Mesenchymal stem cell (in vitro differentiated cells and primary cell): ENCODE measurements at regions not wholly inside any gene's neighbourhood (a gene's known extent, or its start where the extent isn't known, plus 50 kb on each side); places are given as distances from the start of the nearest gene placed in this dataset.
A peak's percentile ranks its signal among the peaks of the same experiment; 100 is the strongest.

ENCODE experiments used
- DNase-seq: peaks from one replicate; pipeline ENCODE4 v3.0.0-alpha.2; 2013
- H2AFZ ChIP-seq: one replicate; pipeline ENCODE4 v1.6.1; 2013; ENCODE audit warnings: low read depth, mild to moderate bottlenecking, control low read depth, inconsistent platforms, low read length, moderate library complexity
- H2AK5ac ChIP-seq: 2 replicates; pipeline ENCODE4 v1.6.1; 2013; ENCODE audit warnings: low read length, moderate library complexity, mild to moderate bottlenecking, inconsistent platforms; ENCODE audit not compliant: severe bottlenecking
- H2BK120ac ChIP-seq: one replicate; pipeline ENCODE4 v1.6.1; 2013; ENCODE audit warnings: low read depth, mild to moderate bottlenecking, inconsistent platforms, low read length, moderate library complexity
- H2BK12ac ChIP-seq, 2 experiments: one replicate each; pipeline ENCODE4 v1.6.1; 2013; ENCODE audit warnings: inconsistent platforms in 2 of 2, low read length in 2 of 2, mild to moderate bottlenecking in 2 of 2, moderate library complexity in 2 of 2, control low read depth in 1 of 2
- H2BK15ac ChIP-seq: one replicate; pipeline ENCODE4 v1.6.1; 2013; ENCODE audit warnings: mild to moderate bottlenecking, low read depth, inconsistent platforms; ENCODE audit not compliant: poor library complexity, severe bottlenecking
- H2BK5ac ChIP-seq: 2 replicates; pipeline ENCODE4 v1.6.1; 2013; ENCODE audit warnings: low read depth, mild to moderate bottlenecking, low read length, control low read depth, inconsistent platforms; ENCODE audit not compliant: poor library complexity, severe bottlenecking
- H3K14ac ChIP-seq, 2 experiments: one replicate each; pipeline ENCODE4 v1.6.1; 2013; ENCODE audit warnings: inconsistent platforms in 2 of 2, low read length in 2 of 2, control low read depth in 1 of 2, mild to moderate bottlenecking in 1 of 2, moderate library complexity in 1 of 2
- H3K18ac ChIP-seq, 2 experiments: one replicate each; pipeline ENCODE4 v1.6.1; 2013; ENCODE audit warnings: inconsistent platforms in 2 of 2, low read length in 2 of 2, control low read depth in 1 of 2, low read depth in 1 of 2, mild to moderate bottlenecking in 1 of 2
- H3K23ac ChIP-seq, 2 experiments: one replicate each; pipeline ENCODE4 v1.6.1; 2013; ENCODE audit warnings: inconsistent platforms in 2 of 2, low read length in 2 of 2, mild to moderate bottlenecking in 2 of 2, moderate library complexity in 2 of 2, control low read depth in 1 of 2
- H3K27ac ChIP-seq: 2 replicates; pipeline ENCODE4 v1.5.1; 2013; ENCODE audit warnings: mild to moderate bottlenecking, moderate library complexity, low read length, control low read depth, inconsistent platforms; ENCODE audit not compliant: poor library complexity, severe bottlenecking
- H3K27me3 ChIP-seq, 2 experiments: 2 replicates each; pipeline versions ENCODE4 v1.6.1 to v1.7.0; 2013; ENCODE audit warnings: low read length in 2 of 2, mild to moderate bottlenecking in 2 of 2, moderate library complexity in 2 of 2, control low read depth in 1 of 2, inconsistent platforms in 1 of 2; ENCODE audit not compliant: control insufficient read depth in 1 of 2, insufficient read depth in 1 of 2
- H3K36me3 ChIP-seq, 2 experiments: 2 replicates each; pipeline versions ENCODE4 v1.6.1 to v1.7.0; 2013; ENCODE audit warnings: low read length in 2 of 2, control low read depth in 1 of 2, inconsistent platforms in 1 of 2, low read depth in 1 of 2, mild to moderate bottlenecking in 1 of 2; ENCODE audit not compliant: insufficient read depth in 2 of 2, control insufficient read depth in 1 of 2
- H3K4ac ChIP-seq, 2 experiments: one replicate each; pipeline ENCODE4 v1.6.1; 2013; ENCODE audit warnings: inconsistent platforms in 2 of 2, low read length in 2 of 2, mild to moderate bottlenecking in 2 of 2, moderate library complexity in 2 of 2, control low read depth in 1 of 2, low read depth in 1 of 2
- H3K4me1 ChIP-seq: 2 replicates; pipeline ENCODE4 v1.6.1; 2013; ENCODE audit warnings: low read depth, low read length, control low read depth; ENCODE audit not compliant: control insufficient read depth, insufficient read depth
- H3K4me2 ChIP-seq: 2 replicates; pipeline ENCODE4 v1.6.1; 2013; ENCODE audit warnings: low read length, mild to moderate bottlenecking, inconsistent platforms; ENCODE audit not compliant: poor library complexity, severe bottlenecking
- H3K4me3 ChIP-seq, 2 experiments: 2 replicates each; pipeline versions ENCODE4 v1.5.1 to v1.7.0; 2013; ENCODE audit warnings: low read length in 2 of 2, mild to moderate bottlenecking in 2 of 2, control low read depth in 1 of 2, low read depth in 1 of 2; ENCODE audit not compliant: insufficient read depth in 1 of 2
- H3K79me1 ChIP-seq: replicated peaks from 2 replicates; pipeline ENCODE4 v1.6.1; 2013; ENCODE audit warnings: mild to moderate bottlenecking, control low read depth, low read length, inconsistent platforms; ENCODE audit not compliant: poor library complexity, severe bottlenecking
- H3K9ac ChIP-seq: 2 replicates; pipeline ENCODE4 v1.7.0; 2013; ENCODE audit warnings: mild to moderate bottlenecking, low read length, moderate library complexity
- H3K9me3 ChIP-seq: 2 replicates; pipeline ENCODE4 v1.7.0; 2013; ENCODE audit warnings: mild to moderate bottlenecking, low read length; ENCODE audit not compliant: control insufficient read depth
- H4K8ac ChIP-seq: one replicate; pipeline ENCODE4 v1.6.1; 2013; ENCODE audit warnings: inconsistent platforms, mild to moderate bottlenecking, low read length, moderate library complexity
- H4K91ac ChIP-seq: one replicate; pipeline ENCODE4 v1.6.1; 2013; ENCODE audit warnings: mild to moderate bottlenecking, low read length, inconsistent platforms
- WGBS: methylation state at CpG from one replicate; pipeline ENCODE4 v1.1.7; 2013; ENCODE audit warnings: mixed read lengths; 5-methylcytosine and 5-hydroxymethylcytosine counted together

DNA sequence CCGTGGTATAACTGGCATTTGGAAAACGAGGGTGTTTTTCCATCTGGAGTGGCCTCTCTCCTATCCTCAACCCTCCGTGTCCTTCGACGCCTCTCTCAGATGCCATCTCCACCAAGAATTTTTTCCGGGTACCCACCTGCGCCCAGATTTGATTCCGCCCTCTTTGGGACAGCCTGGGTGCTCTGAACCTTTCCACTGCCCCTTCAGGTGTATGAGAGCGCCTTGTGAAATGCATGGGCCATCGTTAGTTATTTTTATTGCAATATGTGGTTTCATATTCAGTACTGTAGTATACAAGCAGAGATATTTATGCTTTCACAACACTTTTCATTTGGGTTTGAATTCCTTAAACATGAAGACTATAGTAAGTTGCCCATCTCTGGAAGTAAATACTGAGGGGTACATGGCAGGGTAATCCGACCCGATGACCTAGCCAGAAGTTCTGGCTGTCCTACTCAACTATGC, 78.2 kb upstream of the IFNE start:
- H2BK15ac ChIP-seq: no peak overlapping the region

DNA sequence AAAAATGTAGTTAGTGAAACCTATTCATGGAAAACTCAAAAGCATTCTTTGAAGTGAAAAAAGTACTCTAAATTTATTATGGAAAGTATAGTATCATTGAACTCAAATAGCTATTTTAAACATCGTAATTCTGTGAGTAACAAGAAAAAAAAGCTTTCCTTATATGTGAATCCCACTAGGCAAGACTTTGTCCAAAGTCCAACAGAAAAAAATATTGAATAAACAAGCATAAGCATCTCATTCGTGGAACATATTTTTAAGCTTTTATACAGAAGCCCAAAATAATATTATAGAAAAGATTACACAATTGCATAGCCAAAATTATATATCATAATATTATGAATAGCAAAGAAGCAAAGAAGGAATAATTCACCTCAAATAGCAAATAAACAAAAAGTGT, 79.4 kb upstream of the IFNE start:
- no peak overlapping the region for H2BK15ac ChIP-seq
- no peak overlapping the region for H3K9ac ChIP-seq
- H2BK5ac ChIP-seq: no peak overlapping the region
- no peak overlapping the region for H2BK12ac ChIP-seq
- peaks cover 5% of the 10 kb centered on the region for H3K4me1 ChIP-seq
- H3K36me3 ChIP-seq: no peaks in the 10 kb centered on the region
- no peak overlapping the region for H3K4me2 ChIP-seq
- no peak overlapping the region for H2AFZ ChIP-seq
- peaks cover 2% of the 10 kb centered on the region for H3K79me1 ChIP-seq
- no peaks in the 10 kb centered on the region for H3K9me3 ChIP-seq
- no peak overlapping the region for H2AK5ac ChIP-seq
- H3K4me3 ChIP-seq: no peak overlapping the region
- H3K4ac ChIP-seq: no peak overlapping the region
- 100% methylated on average over 1 of the region's 2 CpGs for WGBS
- H3K14ac ChIP-seq: no peak overlapping the region
- H4K8ac ChIP-seq: no peak overlapping the region
- no peak for DNase-seq
- no peak overlapping the region for H3K18ac ChIP-seq
- H4K91ac ChIP-seq: no peak overlapping the region
- H3K27me3 ChIP-seq: no peaks in the 10 kb centered on the region
- no peak overlapping the region for H3K23ac ChIP-seq
- H2BK120ac ChIP-seq: no peak overlapping the region
- H3K27ac ChIP-seq: no peak overlapping the region

More for the DNA sequence above, 78.2 kb upstream of the IFNE start:
- Histone ChIP-seq H3K36me3 (peaks cover 0 to 2% of the 10 kb centered on the region in 2 experiments), H3K27me3 (no peaks in the 10 kb centered on the region), H3K9ac (peak overlapping the region; percentile 99), H4K91ac (no peak overlapping the region), H3K23ac (no peak overlapping the region), H2AFZ (no peak overlapping the region), H3K27ac (peak overlapping the region; percentile 79), H2AK5ac (peak overlapping the region; percentile 53), H3K18ac (peak overlapping the region in 1 of 2 experiments; percentile 82), H3K79me1 (peaks cover 2% of the 10 kb centered on the region), H3K4me1 (peaks cover 5% of the 10 kb centered on the region), H2BK5ac (peak overlapping the region; percentile 73), H3K9me3 (no peaks in the 10 kb centered on the region), H3K4me2 (peak overlapping the region; percentile 91), H4K8ac (peak overlapping the region; percentile 92), H3K4ac (no peak overlapping the region), H3K14ac (no peak overlapping the region), H2BK120ac (no peak overlapping the region), H2BK12ac (no peak overlapping the region), H3K4me3 (peak overlapping the region; percentile 87 to 99)
- no peak for DNase-seq
- 54% methylated on average over 10 of the region's 12 CpGs for WGBS

DNA sequence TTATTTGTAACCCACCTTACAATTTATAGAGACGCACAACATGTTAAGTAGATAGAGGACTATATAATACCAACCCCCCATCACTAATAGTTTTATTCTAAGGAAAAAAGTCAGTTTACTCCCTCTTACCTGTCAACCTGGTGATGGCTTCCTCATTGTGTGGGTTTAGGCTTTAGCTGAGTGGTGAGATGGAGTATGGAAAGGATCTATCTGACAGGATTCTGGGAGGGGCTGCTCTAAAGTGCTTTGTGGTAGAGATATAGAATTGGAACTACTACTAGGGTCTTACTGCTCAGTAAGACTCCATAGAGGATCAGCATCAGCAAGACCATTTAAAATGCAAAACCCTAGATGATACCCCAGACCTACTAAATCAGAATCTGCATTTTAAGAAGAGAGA, 82.1 kb upstream of the IFNE start:
- H3K9me3 ChIP-seq: no peaks in the 10 kb centered on the region
- no peak overlapping the region for H3K14ac ChIP-seq
- H3K4me3 ChIP-seq: peak overlapping the region in 1 of 2 experiments; percentile 36
- no CpG with 5 or more reads among the region's 1 CpG for WGBS
- no peak overlapping the region for H4K91ac ChIP-seq
- H3K36me3 ChIP-seq: no peaks in the 10 kb centered on the region
- no peaks in the 10 kb centered on the region for H3K27me3 ChIP-seq
- H2BK120ac ChIP-seq: no peak overlapping the region
- H4K8ac ChIP-seq: no peak overlapping the region
- H2BK15ac ChIP-seq: no peak overlapping the region
- H3K4me2 ChIP-seq: no peak overlapping the region
- no peak overlapping the region for H3K18ac ChIP-seq
- peaks cover 2% of the 10 kb centered on the region for H3K79me1 ChIP-seq
- H3K4ac ChIP-seq: no peak overlapping the region
- H3K9ac ChIP-seq: peak overlapping the region; percentile 45
- no peak overlapping the region for H3K23ac ChIP-seq
- no peak overlapping the region for H2BK12ac ChIP-seq
- H3K4me1 ChIP-seq: peaks cover 5% of the 10 kb centered on the region
- H3K27ac ChIP-seq: no peak overlapping the region
- no peak overlapping the region for H2AFZ ChIP-seq
- DNase-seq: no peak
- no peak overlapping the region for H2AK5ac ChIP-seq
- H2BK5ac ChIP-seq: no peak overlapping the region

DNA sequence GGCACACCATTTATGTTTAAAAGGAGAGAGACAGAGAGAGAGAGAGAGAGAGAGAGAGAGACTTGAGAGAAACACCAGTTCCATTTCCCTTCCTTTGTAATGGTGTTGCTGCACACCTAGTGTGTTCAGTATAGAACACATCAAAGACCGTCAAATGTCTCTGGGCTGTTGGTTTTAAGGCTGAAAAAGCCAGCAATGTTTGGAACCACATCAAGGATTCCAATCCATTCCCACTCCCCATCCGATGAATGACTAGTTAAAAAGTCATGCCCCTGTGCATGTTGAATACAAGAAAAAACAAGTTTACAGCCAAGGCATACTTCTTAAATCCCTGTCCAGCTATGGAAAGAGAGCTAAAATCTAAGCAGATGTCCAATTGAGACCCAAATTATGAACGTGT, 83.0 kb upstream of the IFNE start:
- 82% methylated on average over 3 of the region's 3 CpGs for WGBS
- Histone ChIP-seq H4K91ac (no peak overlapping the region), H2BK12ac (no peak overlapping the region), H2BK15ac (no peak overlapping the region), H3K27ac (no peak overlapping the region), H3K4me2 (no peak overlapping the region), H3K9ac (no peak overlapping the region), H3K4me1 (peaks cover 2% of the 10 kb centered on the region), H3K36me3 (no peaks in the 10 kb centered on the region), H4K8ac (no peak overlapping the region), H2BK120ac (no peak overlapping the region), H2AK5ac (no peak overlapping the region), H3K27me3 (no peaks in the 10 kb centered on the region), H3K79me1 (peaks cover 2% of the 10 kb centered on the region), H3K9me3 (no peaks in the 10 kb centered on the region), H3K4me3 (no peak overlapping the region), H3K23ac (no peak overlapping the region), H2AFZ (no peak overlapping the region), H3K14ac (no peak overlapping the region), H3K4ac (no peak overlapping the region), H3K18ac (no peak overlapping the region), H2BK5ac (no peak overlapping the region)
- no peak for DNase-seq
